H9 (cell line): ENCODE measurements at regions not wholly inside any gene's neighbourhood (a gene's known extent, or its start where the extent isn't known, plus 50 kb on each side); places are given as distances from the start of the nearest gene placed in this dataset.

Experiments
- DNase-seq: peaks from one replicate; pipeline ENCODE4 v3.0.0-alpha.2; 2017
- H2AFZ ChIP-seq: one replicate; pipeline ENCODE4 v1.6.1; 2013; ENCODE audit warnings: mild to moderate bottlenecking, low read length, control low read depth, moderate library complexity
- H2AK5ac ChIP-seq: 2 replicates; pipeline ENCODE4 v1.6.1; 2013; ENCODE audit warnings: low read length, control low read depth, mixed read lengths; ENCODE audit not compliant: insufficient read length
- H2BK120ac ChIP-seq: one replicate; pipeline ENCODE4 v1.6.1; 2013; ENCODE audit warnings: low read depth, mild to moderate bottlenecking, low read length, control low read depth, inconsistent platforms; ENCODE audit not compliant: poor library complexity, severe bottlenecking
- H2BK12ac ChIP-seq: 2 replicates; pipeline ENCODE4 v1.6.1; 2013; ENCODE audit warnings: low read length, control low read depth, mixed read lengths, low read depth; ENCODE audit not compliant: insufficient read length
- H2BK15ac ChIP-seq: 2 replicates; pipeline ENCODE4 v1.6.1; 2013; ENCODE audit warnings: low read depth, low read length, control low read depth
- H2BK20ac ChIP-seq: one replicate; pipeline ENCODE4 v1.6.1; 2013; ENCODE audit warnings: low read depth, mild to moderate bottlenecking, low read length, control low read depth, inconsistent platforms; ENCODE audit not compliant: poor library complexity, severe bottlenecking
- H2BK5ac ChIP-seq: 2 replicates; pipeline ENCODE4 v1.6.1; 2013; ENCODE audit warnings: low read length, control low read depth, mixed read lengths; ENCODE audit not compliant: insufficient read length
- H3K14ac ChIP-seq: 2 replicates; pipeline ENCODE4 v1.6.1; 2013; ENCODE audit warnings: low read length, control low read depth; ENCODE audit not compliant: insufficient read depth
- H3K18ac ChIP-seq: 2 replicates; pipeline ENCODE4 v1.6.1; 2013; ENCODE audit warnings: low read depth, mild to moderate bottlenecking, mixed read lengths, low read length, control low read depth; ENCODE audit not compliant: insufficient read length
- H3K23ac ChIP-seq: 2 replicates; pipeline ENCODE4 v1.6.1; 2013; ENCODE audit warnings: low read length, control low read depth, mixed read lengths, low read depth; ENCODE audit not compliant: insufficient read length
- H3K23me2 ChIP-seq: 2 replicates; pipeline ENCODE4 v1.6.1; 2013; ENCODE audit warnings: low read depth, mild to moderate bottlenecking, mixed read lengths, low read length, control low read depth; ENCODE audit not compliant: insufficient read length, poor library complexity, severe bottlenecking
- H3K27ac ChIP-seq: 2 replicates; pipeline ENCODE4 v1.5.1; 2013; ENCODE audit warnings: low read length, control low read depth, mixed read lengths, low read depth; ENCODE audit not compliant: insufficient read length
- H3K27me3 ChIP-seq: 2 replicates; pipeline ENCODE4 v1.6.1; 2013; ENCODE audit warnings: low read length, control low read depth, inconsistent platforms; ENCODE audit not compliant: insufficient read depth
- H3K4ac ChIP-seq: 2 replicates; pipeline ENCODE4 v1.6.1; 2013; ENCODE audit warnings: low read depth, mild to moderate bottlenecking, control low read depth, inconsistent platforms, low read length, moderate library complexity
- H3K4me1 ChIP-seq: 2 replicates; pipeline ENCODE4 v1.6.1; 2013; ENCODE audit warnings: low read length, control low read depth, inconsistent platforms; ENCODE audit not compliant: insufficient read depth
- H3K4me2 ChIP-seq: 2 replicates; pipeline ENCODE4 v1.6.1; 2013; ENCODE audit warnings: low read length, control low read depth, mixed read lengths; ENCODE audit not compliant: insufficient read length, insufficient read depth
- H3K56ac ChIP-seq: 2 replicates; pipeline ENCODE4 v1.6.1; 2013; ENCODE audit warnings: low read depth, mild to moderate bottlenecking, mixed read lengths, low read length, control low read depth; ENCODE audit not compliant: insufficient read length
- H3K79me1 ChIP-seq: 2 replicates; pipeline ENCODE4 v1.6.1; 2013; ENCODE audit warnings: low read depth, mild to moderate bottlenecking, moderate library complexity, low read length, control low read depth, inconsistent platforms; ENCODE audit not compliant: insufficient read depth, poor library complexity, severe bottlenecking
- H3K79me2 ChIP-seq: 2 replicates; pipeline ENCODE4 v1.6.1; 2013; ENCODE audit warnings: low read length, control low read depth, inconsistent platforms; ENCODE audit not compliant: insufficient read depth
- H3K9ac ChIP-seq: 2 replicates; pipeline ENCODE4 v1.6.1; 2013; ENCODE audit warnings: low read length, control low read depth, mixed read lengths; ENCODE audit not compliant: insufficient read length; ENCODE audit errors: extremely low read depth
- H3K9me3 ChIP-seq: one replicate; pipeline ENCODE4 v1.6.1; 2013; ENCODE audit warnings: low read depth, low read length, inconsistent platforms; ENCODE audit not compliant: control insufficient read depth
- H3T11ph ChIP-seq: one replicate; pipeline ENCODE4 v1.6.1; 2013; ENCODE audit warnings: mild to moderate bottlenecking, low read length, control low read depth, inconsistent platforms
- H4K20me1 ChIP-seq: one replicate; pipeline ENCODE4 v1.6.1; 2013; ENCODE audit not compliant: control insufficient read depth, insufficient read length, insufficient read depth
- H4K5ac ChIP-seq: 2 replicates; pipeline ENCODE4 v1.6.1; 2013; ENCODE audit warnings: low read depth, mild to moderate bottlenecking, mixed read lengths, low read length, control low read depth; ENCODE audit not compliant: insufficient read length
- H4K8ac ChIP-seq: replicated peaks from 2 replicates; pipeline ENCODE4 v1.6.1; 2013; ENCODE audit warnings: low read length, control low read depth, mixed read lengths, low read depth; ENCODE audit not compliant: insufficient read length
- H4K91ac ChIP-seq: 2 replicates; pipeline ENCODE4 v1.6.1; 2013; ENCODE audit warnings: low read depth, mild to moderate bottlenecking, moderate library complexity, mixed read lengths, low read length, control low read depth; ENCODE audit not compliant: insufficient read length
- H3K27ac Mint-ChIP-seq, 3 experiments: 2 replicates in 2 of 3; 3 replicates in 1 of 3; pipeline ENCODE4 v1.8.0; 2020 to 2021; ENCODE audit warnings: mixed read lengths in 3 of 3, mild to moderate bottlenecking in 1 of 3, moderate library complexity in 1 of 3
- H3K27me3 Mint-ChIP-seq: 2 replicates; pipeline ENCODE4 v1.8.0; 2021; ENCODE audit warnings: low read depth, mild to moderate bottlenecking, moderate library complexity, mixed read lengths
- H3K36me3 Mint-ChIP-seq, 3 experiments: 2 replicates in 2 of 3; 3 replicates in 1 of 3; pipeline ENCODE4 v1.8.0; 2020 to 2021; ENCODE audit warnings: low read depth in 3 of 3, mixed read lengths in 3 of 3; ENCODE audit not compliant: insufficient read depth in 1 of 3
- H3K4me1 Mint-ChIP-seq, 2 experiments: 2 replicates each; pipeline ENCODE4 v1.8.0; 2020; ENCODE audit warnings: mixed read lengths in 2 of 2
- H3K4me3 Mint-ChIP-seq, 2 experiments: 2 replicates in 1 of 2; 3 replicates in 1 of 2; pipeline ENCODE4 v1.8.0; 2020 to 2021; ENCODE audit warnings: mild to moderate bottlenecking in 2 of 2, mixed read lengths in 2 of 2, moderate library complexity in 1 of 2
- H3K9me3 Mint-ChIP-seq, 2 experiments: 2 replicates in 1 of 2; 3 replicates in 1 of 2; pipeline ENCODE4 v1.8.0; 2020; ENCODE audit warnings: mild to moderate bottlenecking in 2 of 2, mixed read lengths in 2 of 2, moderate library complexity in 1 of 2
- WGBS: extraction: QIAGEN DNeasy Blood & Tissue Kit; methylation state at CpG from one replicate; pipeline ENCODE4 v1.1.7; 2013; ENCODE audit warnings: missing lambda C conversion rate, low lambda C conversion rate, mixed read lengths; ENCODE audit not compliant: insufficient read length; ENCODE audit errors: extremely low coverage; 5-methylcytosine and 5-hydroxymethylcytosine counted together
- TF ChIP-seq, protein P1 (sequence below): fragments of 200-600 bp; sonication (generic); conservative IDR thresholded peaks from 3 replicates; pipeline ENCODE4 v1.8.0; 2021; ENCODE audit warnings: antibody characterized with exemption, mild to moderate bottlenecking

DNA sequence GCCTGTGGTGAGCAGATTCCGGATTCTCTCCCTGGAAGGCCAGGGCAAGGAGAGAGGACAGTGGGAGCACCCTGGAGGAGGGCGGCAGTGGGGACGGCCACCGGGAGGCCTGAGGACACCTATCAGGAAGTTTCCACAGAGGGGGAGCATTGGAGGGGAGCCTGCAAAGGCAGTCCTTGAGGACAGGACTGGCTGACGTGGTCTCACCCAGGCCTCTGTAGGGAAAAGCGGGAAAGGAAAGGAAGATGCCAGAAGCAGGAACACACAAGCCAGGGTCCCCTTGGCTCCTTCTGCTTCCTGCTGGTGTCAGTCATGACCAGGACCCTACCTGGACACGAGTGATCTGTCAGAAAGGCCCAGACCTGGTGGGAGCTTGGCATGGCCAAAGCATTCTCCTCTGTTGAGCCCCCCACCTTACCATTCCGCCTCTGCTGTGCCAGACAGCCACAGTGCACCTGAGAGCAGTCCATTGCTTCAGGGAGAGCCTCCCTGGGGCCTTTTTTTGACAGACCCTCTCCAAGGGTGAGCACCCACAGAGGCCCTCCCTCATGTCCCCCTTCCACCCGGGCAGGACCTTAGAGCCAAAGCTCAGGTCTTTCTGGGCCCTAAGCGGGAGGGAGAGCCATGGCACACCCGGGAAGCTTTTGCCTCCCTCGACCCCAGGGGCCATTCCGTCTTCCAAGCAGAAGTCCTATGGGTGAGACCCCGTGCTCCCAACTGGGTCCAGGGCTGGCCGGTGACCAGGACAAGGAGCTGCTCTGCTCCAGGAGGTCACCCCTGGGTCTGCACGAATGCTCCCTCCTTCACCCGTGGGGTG is 333.1 kb downstream of the DYSF start:
- H3K36me3 Mint-ChIP-seq = no peaks in the 10 kb centered on the region; a peak in 1 of 7 replicates
- H3K4me1 Mint-ChIP-seq = peaks cover 8 to 9% of the 10 kb centered on the region in 2 experiments; a peak in 3 of 4 replicates
- no CpG with 5 or more reads among the region's 17 CpGs for WGBS

More for the DNA sequence above, 333.1 kb downstream of the DYSF start:
- no peaks in the 10 kb centered on the region for H3K79me1 ChIP-seq
- no peak overlapping the region for H2BK15ac ChIP-seq
- no peak overlapping the region for H3T11ph ChIP-seq
- no peaks in the 10 kb centered on the region; the same call in 1 of the 2 replicates for H3K4me1 ChIP-seq
- no peak overlapping the region for H3K27ac ChIP-seq
- H3K14ac ChIP-seq = no peak overlapping the region
- no peak overlapping the region for H3K4me2 ChIP-seq
- no peak overlapping the region for H3K23ac ChIP-seq
- H4K20me1 ChIP-seq = no peaks in the 10 kb centered on the region
- no peaks in the 10 kb centered on the region for H3K79me2 ChIP-seq
- H3K27ac Mint-ChIP-seq = no peak overlapping the region
- no peaks in the 10 kb centered on the region for H3K9me3 Mint-ChIP-seq
- no peak overlapping the region for H4K5ac ChIP-seq
- no peak overlapping the region for H3K9ac ChIP-seq
- DNase-seq = peak; percentile 20
- no peak overlapping the region for H2AK5ac ChIP-seq
- H3K18ac ChIP-seq = no peak overlapping the region
- no peak overlapping the region for H2BK5ac ChIP-seq
- H3K56ac ChIP-seq = no peak overlapping the region
- H2BK20ac ChIP-seq = no peak overlapping the region
- no peaks in the 10 kb centered on the region for H3K27me3 ChIP-seq
- no peak overlapping the region for H2AFZ ChIP-seq
- TF ChIP-seq, protein P1, sequence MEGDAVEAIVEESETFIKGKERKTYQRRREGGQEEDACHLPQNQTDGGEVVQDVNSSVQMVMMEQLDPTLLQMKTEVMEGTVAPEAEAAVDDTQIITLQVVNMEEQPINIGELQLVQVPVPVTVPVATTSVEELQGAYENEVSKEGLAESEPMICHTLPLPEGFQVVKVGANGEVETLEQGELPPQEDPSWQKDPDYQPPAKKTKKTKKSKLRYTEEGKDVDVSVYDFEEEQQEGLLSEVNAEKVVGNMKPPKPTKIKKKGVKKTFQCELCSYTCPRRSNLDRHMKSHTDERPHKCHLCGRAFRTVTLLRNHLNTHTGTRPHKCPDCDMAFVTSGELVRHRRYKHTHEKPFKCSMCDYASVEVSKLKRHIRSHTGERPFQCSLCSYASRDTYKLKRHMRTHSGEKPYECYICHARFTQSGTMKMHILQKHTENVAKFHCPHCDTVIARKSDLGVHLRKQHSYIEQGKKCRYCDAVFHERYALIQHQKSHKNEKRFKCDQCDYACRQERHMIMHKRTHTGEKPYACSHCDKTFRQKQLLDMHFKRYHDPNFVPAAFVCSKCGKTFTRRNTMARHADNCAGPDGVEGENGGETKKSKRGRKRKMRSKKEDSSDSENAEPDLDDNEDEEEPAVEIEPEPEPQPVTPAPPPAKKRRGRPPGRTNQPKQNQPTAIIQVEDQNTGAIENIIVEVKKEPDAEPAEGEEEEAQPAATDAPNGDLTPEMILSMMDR = no peak
- no peak overlapping the region for H2BK120ac ChIP-seq
- no peak overlapping the region for H3K4me3 Mint-ChIP-seq
- H3K27me3 Mint-ChIP-seq = no peaks in the 10 kb centered on the region; the same call in 1 of the 2 replicates
- no peaks in the 10 kb centered on the region for H3K9me3 ChIP-seq
- no peak overlapping the region for H2BK12ac ChIP-seq
- H3K23me2 ChIP-seq = peaks cover 2% of the 10 kb centered on the region
- no peak overlapping the region for H4K91ac ChIP-seq
- no peak overlapping the region for H4K8ac ChIP-seq
- no peak overlapping the region for H3K4ac ChIP-seq
